Ascending aorta (tissue), 2 donors: ENCODE measurements at regions not wholly inside any gene's neighbourhood (a gene's known extent, or its start where the extent isn't known, plus 50 kb on each side); places are given as distances from the start of the nearest gene placed in this dataset.

ENCODE experiments used
- DNase-seq, 2 donors: peaks; one replicate each; pipeline ENCODE4 v3.0.0-alpha.2; 2019; ENCODE audit warnings: low spot score in 2 of 2
- H3K27ac ChIP-seq, 2 donors: fragments of 200-600 bp; sonication (generic); one replicate each; pipeline ENCODE4 v1.5.1; 2016 to 2017; ENCODE audit warnings: mild to moderate bottlenecking in 1 of 2
- H3K27me3 ChIP-seq: fragments of 200-600 bp; sonication (generic); one replicate; pipeline ENCODE4 v1.5.1; 2017
- H3K36me3 ChIP-seq, 2 donors: fragments of 200-600 bp; sonication (generic); one replicate each; pipeline ENCODE4 v1.5.1; 2016
- H3K4me1 ChIP-seq, 2 donors: fragments of 200-600 bp; sonication (generic); one replicate each; pipeline ENCODE4 v1.5.1; 2016 to 2017; ENCODE audit warnings: mild to moderate bottlenecking in 1 of 2
- H3K4me3 ChIP-seq, 2 donors: fragments of 200-600 bp; sonication (generic); one replicate each; pipeline ENCODE4 v1.5.1; 2016 to 2017; ENCODE audit warnings: mild to moderate bottlenecking in 1 of 2
- H3K9me3 ChIP-seq, 2 donors: fragments of 200-600 bp; sonication (generic); one replicate each; pipeline ENCODE4 v1.5.1; 2016
- CTCF ChIP-seq, 3 experiments: fragments of 200-600 bp in 2 of 3; fragments of 450-650 bp in 1 of 3; sonication (generic) in 2 of 3; IDR thresholded peaks; one replicate each; pipeline ENCODE4 v1.5.1; 2016 to 2019; ENCODE audit warnings: antibody characterized with exemption in 3 of 3, mild to moderate bottlenecking in 1 of 3, moderate library complexity in 1 of 3
- intact Hi-C: fragments of 100-400 bp; cut with DNase I; formaldehyde crosslinking; loops from one replicate; pipeline ENCODE4 v1.15.1; 2023

GRCh38 chr22:48616656-48617055 is 1211.0 kb downstream of the BRD1 start:
- Histone ChIP-seq H3K27ac (no peak overlapping the region), H3K36me3 (no peaks in the 10 kb centered on the region), H3K4me3 (no peak overlapping the region), H3K9me3 (no peaks in the 10 kb centered on the region), H3K4me1 (no peaks in the 10 kb centered on the region), H3K27me3 (no peaks in the 10 kb centered on the region)
- intact Hi-C loops = no loop called here
- no peak for TF ChIP-seq CTCF (IDR thresholded peaks at IDR 0.05)
- DNase-seq = no peak

- intact Hi-C loops = no loop called here
- no peak for DNase-seq
These were observed 1212.3 kb downstream of the BRD1 start for GRCh38 chr22:48615171-48616008.

GRCh38 chr22:48613566-48614200 is 1214.0 kb downstream of the BRD1 start:
- Histone ChIP-seq H3K4me3 (no peak overlapping the region), H3K27ac (no peak overlapping the region), H3K36me3 (no peaks in the 10 kb centered on the region), H3K27me3 (no peaks in the 10 kb centered on the region), H3K9me3 (no peaks in the 10 kb centered on the region), H3K4me1 (no peaks in the 10 kb centered on the region)
- intact Hi-C loops = no loop called here
- no peak for DNase-seq
- no peak for TF ChIP-seq CTCF (IDR thresholded peaks at IDR 0.05)

More at GRCh38 chr22:48615171-48616008, 1212.3 kb downstream of the BRD1 start:
- Histone ChIP-seq H3K4me1 (no peaks in the 10 kb centered on the region), H3K4me3 (no peak overlapping the region), H3K9me3 (no peaks in the 10 kb centered on the region), H3K27me3 (no peaks in the 10 kb centered on the region), H3K27ac (no peak overlapping the region), H3K36me3 (no peaks in the 10 kb centered on the region)
- TF ChIP-seq CTCF (IDR thresholded peaks at IDR 0.05) = no peak

GRCh38 chr22:48612077-48612995 is 1215.3 kb downstream of the BRD1 start:
- H3K36me3 ChIP-seq = no peaks in the 10 kb centered on the region
- H3K9me3 ChIP-seq = no peaks in the 10 kb centered on the region
- TF ChIP-seq CTCF (IDR thresholded peaks at IDR 0.05) = no peak
- no peaks in the 10 kb centered on the region for H3K4me1 ChIP-seq
- no peak for DNase-seq
- no peak overlapping the region for H3K4me3 ChIP-seq
- no peaks in the 10 kb centered on the region for H3K27me3 ChIP-seq
- no peak overlapping the region for H3K27ac ChIP-seq
- intact Hi-C loops = no loop called here

- no peak overlapping the region for H3K4me3 ChIP-seq
- H3K4me1 ChIP-seq = no peaks in the 10 kb centered on the region
- no peak overlapping the region for H3K27ac ChIP-seq
- TF ChIP-seq CTCF (IDR thresholded peaks at IDR 0.05) = no peak
- intact Hi-C loops = no loop called here
- H3K27me3 ChIP-seq = no peaks in the 10 kb centered on the region
- no peaks in the 10 kb centered on the region for H3K9me3 ChIP-seq
- no peaks in the 10 kb centered on the region for H3K36me3 ChIP-seq
- no peak for DNase-seq
These were observed 1218.3 kb downstream of the BRD1 start for GRCh38 chr22:48609279-48609865.
